Upper lobe of right lung (tissue), 1 donor: ENCODE measurements at regions not wholly inside any gene's neighbourhood (a gene's known extent, or its start where the extent isn't known, plus 50 kb on each side); places are given as distances from the start of the nearest gene placed in this dataset.

Source experiments
- ATAC-seq: fragments of 200-7000 bp; cut with Tn5 transposase; one replicate; pipeline ENCODE4 v1.9.1; 2020; ENCODE audit warnings: mild to moderate bottlenecking, moderate library complexity
- DNase-seq: peaks from one replicate; pipeline ENCODE4 v3.0.0-alpha.2; 2020
- H3K27ac ChIP-seq: fragments of 200-600 bp; one replicate; pipeline ENCODE4 v1.8.0; 2022
- H3K27me3 ChIP-seq: fragments of 200-600 bp; one replicate; pipeline ENCODE4 v1.8.0; 2022; ENCODE audit warnings: mild to moderate bottlenecking
- H3K36me3 ChIP-seq: fragments of 200-600 bp; one replicate; pipeline ENCODE4 v1.8.0; 2022
- H3K4me1 ChIP-seq: fragments of 200-600 bp; one replicate; pipeline ENCODE4 v1.8.0; 2022
- H3K4me3 ChIP-seq: fragments of 200-600 bp; one replicate; pipeline ENCODE4 v1.8.0; 2022; ENCODE audit warnings: mild to moderate bottlenecking
- H3K9me3 ChIP-seq: fragments of 200-600 bp; one replicate; pipeline ENCODE4 v1.8.0; 2022
- intact Hi-C: fragments of 100-400 bp; cut with DNase I; formaldehyde crosslinking; loops from one replicate; pipeline ENCODE4 v1.11.0; 2022
- TF ChIP-seq, protein P1 (sequence below): fragments of 200-600 bp; IDR thresholded peaks from one replicate; pipeline ENCODE4 v1.8.0; 2022; ENCODE audit warnings: antibody characterized with exemption
- donor health status: DM: no; HTN: yes; CAD: no; lungs with severe emphysema.

DNA sequence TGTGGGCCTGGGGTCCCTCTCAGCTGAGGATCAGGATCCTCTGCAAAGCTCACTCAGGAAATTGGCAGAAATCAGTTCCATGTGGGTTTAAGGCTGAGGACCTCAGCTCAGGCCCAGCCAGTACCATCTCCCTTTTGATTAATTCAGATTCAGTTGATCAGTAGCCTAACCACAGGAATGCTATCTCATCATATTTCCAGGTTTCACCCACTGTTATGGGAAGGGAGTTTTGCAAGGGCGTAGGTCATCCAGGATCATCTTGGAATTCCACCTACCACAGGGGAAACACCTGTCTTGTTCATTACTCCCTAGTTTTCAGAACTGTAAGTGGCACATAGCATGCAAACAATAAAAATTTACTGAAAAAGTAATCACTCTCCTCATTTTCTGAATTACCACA lies 399.5 kb upstream of the CNTN3 start:
- ATAC-seq = no peak

DNA sequence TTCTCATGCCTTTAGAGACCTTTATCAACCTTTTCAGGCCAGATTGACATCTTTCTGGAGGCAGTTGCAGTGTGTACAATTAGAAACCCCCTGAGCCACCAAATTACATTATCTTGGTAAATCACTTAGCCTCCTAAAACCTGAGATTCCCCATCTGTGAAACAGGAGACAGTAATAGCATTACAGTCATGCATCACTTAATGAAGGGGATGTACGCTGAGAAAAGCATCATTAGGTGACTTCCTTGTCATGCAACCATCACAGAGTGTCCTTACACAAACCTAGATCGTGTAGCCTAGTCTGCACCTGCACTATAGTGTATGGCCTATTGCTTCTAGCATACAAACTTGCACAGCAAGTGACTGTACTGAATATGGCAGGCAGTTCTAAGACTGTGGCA lies 400.8 kb upstream of the CNTN3 start:
- no peaks in the 10 kb centered on the region for H3K27me3 ChIP-seq
- no peaks in the 10 kb centered on the region for H3K36me3 ChIP-seq
- no peak for ATAC-seq
- intact Hi-C loops = no loop called here
- H3K27ac ChIP-seq = no peak overlapping the region
- no peaks in the 10 kb centered on the region for H3K4me1 ChIP-seq
- no peak overlapping the region for H3K4me3 ChIP-seq
- no peak for DNase-seq
- H3K9me3 ChIP-seq = no peaks in the 10 kb centered on the region
- TF ChIP-seq, protein P1, sequence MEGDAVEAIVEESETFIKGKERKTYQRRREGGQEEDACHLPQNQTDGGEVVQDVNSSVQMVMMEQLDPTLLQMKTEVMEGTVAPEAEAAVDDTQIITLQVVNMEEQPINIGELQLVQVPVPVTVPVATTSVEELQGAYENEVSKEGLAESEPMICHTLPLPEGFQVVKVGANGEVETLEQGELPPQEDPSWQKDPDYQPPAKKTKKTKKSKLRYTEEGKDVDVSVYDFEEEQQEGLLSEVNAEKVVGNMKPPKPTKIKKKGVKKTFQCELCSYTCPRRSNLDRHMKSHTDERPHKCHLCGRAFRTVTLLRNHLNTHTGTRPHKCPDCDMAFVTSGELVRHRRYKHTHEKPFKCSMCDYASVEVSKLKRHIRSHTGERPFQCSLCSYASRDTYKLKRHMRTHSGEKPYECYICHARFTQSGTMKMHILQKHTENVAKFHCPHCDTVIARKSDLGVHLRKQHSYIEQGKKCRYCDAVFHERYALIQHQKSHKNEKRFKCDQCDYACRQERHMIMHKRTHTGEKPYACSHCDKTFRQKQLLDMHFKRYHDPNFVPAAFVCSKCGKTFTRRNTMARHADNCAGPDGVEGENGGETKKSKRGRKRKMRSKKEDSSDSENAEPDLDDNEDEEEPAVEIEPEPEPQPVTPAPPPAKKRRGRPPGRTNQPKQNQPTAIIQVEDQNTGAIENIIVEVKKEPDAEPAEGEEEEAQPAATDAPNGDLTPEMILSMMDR = no peak

More for the DNA sequence above, 399.5 kb upstream of the CNTN3 start:
- no peaks in the 10 kb centered on the region for H3K4me1 ChIP-seq
- no peak overlapping the region for H3K27ac ChIP-seq
- no peaks in the 10 kb centered on the region for H3K9me3 ChIP-seq
- TF ChIP-seq, protein P1 = no peak
- DNase-seq = no peak
- intact Hi-C loops = no loop called here
- no peak overlapping the region for H3K4me3 ChIP-seq
- no peaks in the 10 kb centered on the region for H3K27me3 ChIP-seq
- no peaks in the 10 kb centered on the region for H3K36me3 ChIP-seq

DNA sequence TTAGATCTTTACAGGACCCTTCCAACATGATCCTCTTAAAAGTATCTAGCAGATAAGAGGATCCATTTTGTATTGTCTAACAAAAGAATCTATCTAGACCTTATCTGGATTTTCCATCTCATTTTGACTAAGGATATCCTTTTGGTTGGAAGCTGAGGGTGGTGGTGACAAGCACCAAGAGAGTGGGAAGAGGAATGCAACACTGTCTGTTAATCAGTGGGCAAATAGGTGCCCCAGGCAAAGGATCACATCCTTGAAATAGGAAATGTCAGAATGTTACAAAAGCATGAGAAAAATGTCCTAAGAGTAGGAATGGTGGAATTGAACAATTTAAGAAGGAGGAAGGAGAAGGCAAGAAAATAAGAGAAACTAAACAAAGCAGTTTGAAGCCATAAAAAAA lies 420.7 kb upstream of the CNTN3 start:
- TF ChIP-seq, protein P1 = no peak
- no peaks in the 10 kb centered on the region for H3K27me3 ChIP-seq
- DNase-seq = no peak
- H3K36me3 ChIP-seq = no peaks in the 10 kb centered on the region
- no peak overlapping the region for H3K27ac ChIP-seq
- no peak for ATAC-seq
- H3K4me3 ChIP-seq = no peak overlapping the region
- no peaks in the 10 kb centered on the region for H3K9me3 ChIP-seq
- no peaks in the 10 kb centered on the region for H3K4me1 ChIP-seq
- intact Hi-C loops = no loop called here

DNA sequence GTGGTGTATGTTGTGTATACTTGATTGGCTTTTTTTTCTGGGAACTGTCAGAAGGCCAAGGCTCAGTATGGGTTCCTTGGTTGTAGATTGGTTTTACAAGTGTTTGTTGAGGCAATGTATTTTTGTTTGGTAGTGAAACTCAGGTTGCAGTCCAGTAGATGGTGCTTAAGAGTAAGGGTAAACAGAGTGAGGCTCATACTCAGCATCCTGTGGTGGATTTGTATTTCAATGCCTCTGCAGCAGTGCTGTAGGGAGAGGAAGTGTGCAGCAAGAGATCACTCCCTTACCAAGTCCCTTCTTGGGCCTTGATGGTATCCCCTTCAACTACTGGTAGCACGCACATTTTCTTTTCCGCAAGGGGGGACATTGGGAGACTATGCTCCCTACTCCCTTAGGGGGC lies 428.5 kb upstream of the CNTN3 start:
- TF ChIP-seq, protein P1 = no peak
- H3K9me3 ChIP-seq = no peaks in the 10 kb centered on the region
- no peaks in the 10 kb centered on the region for H3K27me3 ChIP-seq
- DNase-seq = no peak
- no peak for ATAC-seq
- intact Hi-C loops = no loop called here
- no peak overlapping the region for H3K27ac ChIP-seq
- no peaks in the 10 kb centered on the region for H3K4me1 ChIP-seq
- no peak overlapping the region for H3K4me3 ChIP-seq
- H3K36me3 ChIP-seq = no peaks in the 10 kb centered on the region

DNA sequence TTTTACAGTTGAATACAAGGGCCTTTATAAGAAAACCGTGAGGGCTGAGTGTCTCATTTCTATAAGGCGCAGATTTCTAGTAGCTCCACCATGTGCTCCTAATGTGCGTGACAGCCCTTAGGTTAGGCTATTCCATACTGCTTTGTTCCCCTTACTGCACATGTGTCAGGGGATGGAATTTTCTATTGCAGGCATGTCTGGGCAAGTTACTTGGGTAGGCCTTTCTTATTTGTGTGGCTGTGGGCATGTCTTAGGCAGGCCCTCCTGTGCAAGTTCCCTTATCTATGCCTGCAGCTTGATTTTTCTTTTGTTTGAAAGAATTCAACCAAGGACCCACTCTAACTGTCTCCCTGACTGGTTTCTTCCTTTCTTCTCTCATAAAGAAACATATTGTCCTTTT lies 434.2 kb upstream of the CNTN3 start:
- no peaks in the 10 kb centered on the region for H3K36me3 ChIP-seq
- no peaks in the 10 kb centered on the region for H3K9me3 ChIP-seq
- TF ChIP-seq, protein P1 = no peak
- H3K27me3 ChIP-seq = no peaks in the 10 kb centered on the region
- H3K4me1 ChIP-seq = no peaks in the 10 kb centered on the region
- H3K27ac ChIP-seq = no peak overlapping the region
- no peak overlapping the region for H3K4me3 ChIP-seq
- intact Hi-C loops = no loop called here
- no peak for DNase-seq
- ATAC-seq = no peak

DNA sequence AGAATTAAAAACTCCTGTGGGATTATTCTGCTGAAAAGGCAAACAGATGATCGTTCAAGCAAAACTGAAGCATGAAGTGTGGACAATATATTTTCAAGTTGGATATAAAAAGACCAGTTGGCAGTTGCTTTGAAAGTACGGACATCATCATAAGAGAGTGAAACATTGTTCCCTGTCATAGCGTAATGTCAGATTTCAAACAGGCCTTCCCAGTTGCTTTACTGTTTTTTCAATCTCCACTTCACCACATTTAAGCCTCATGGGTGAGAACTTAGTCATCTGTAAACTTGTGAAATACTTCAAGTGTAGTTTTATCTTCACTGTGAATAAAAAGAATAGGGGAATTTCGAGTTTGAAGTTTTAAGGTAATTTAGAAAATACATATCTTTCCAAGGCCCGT lies 435.1 kb upstream of the CNTN3 start:
- H3K9me3 ChIP-seq = no peaks in the 10 kb centered on the region
- no peak overlapping the region for H3K27ac ChIP-seq
- DNase-seq (no peak), ATAC-seq (no peak)
- H3K27me3 ChIP-seq = no peaks in the 10 kb centered on the region
- intact Hi-C loops = no loop called here
- no peaks in the 10 kb centered on the region for H3K4me1 ChIP-seq
- TF ChIP-seq, protein P1 = no peak
- H3K36me3 ChIP-seq = no peaks in the 10 kb centered on the region
- no peak overlapping the region for H3K4me3 ChIP-seq
